Caco-2 (cell line): ENCODE measurements at regions not wholly inside any gene's neighbourhood (a gene's known extent, or its start where the extent isn't known, plus 50 kb on each side); places are given as distances from the start of the nearest gene placed in this dataset.

Source experiments
- BruUV-seq: library from RNA; stranded (reverse); fragments of 400-500 nt; replicated peaks from 2 replicates; lab custom pipeline; 2021; lab: Mats Ljungman, UMichigan
- CTCF ChIA-PET: fragments of 300-600 bp; sonication (Branson Sonifier 250); formaldehyde crosslinking; loops from one replicate; lab custom pipeline; 2022; ENCODE audit warnings: antibody characterized with exemption; lab: Charles Lee
- POLR2A ChIA-PET: fragments of 300-600 bp; sonication (Branson Sonifier 250); formaldehyde crosslinking; loops from one replicate; lab custom pipeline; 2022; ENCODE audit warnings: antibody characterized with exemption; lab: Charles Lee
- DNase-seq, 2 experiments: peaks; one replicate each; pipeline versions ENCODE4 v3.0.0 to v3.0.0-alpha.2; 2020 to 2022
- H3K27me3 ChIP-seq: replicated peaks from 2 replicates; pipeline ENCODE4 v1.6.0; 2011; ENCODE audit warnings: low read length; ENCODE audit not compliant: control insufficient read depth, insufficient read depth
- H3K36me3 ChIP-seq: 2 replicates; pipeline ENCODE4 v1.5.1; 2011; ENCODE audit warnings: low read length; ENCODE audit not compliant: control insufficient read depth, insufficient read depth
- H3K4me1 ChIP-seq: fragments of 250-450 bp; sonication (Bioruptor Pico); 2 replicates; pipeline ENCODE4 v1.5.1; 2020; ENCODE audit warnings: mild to moderate bottlenecking
- H3K4me3 ChIP-seq: 2 replicates; pipeline ENCODE4 v1.5.1; 2011; ENCODE audit warnings: low read depth, mild to moderate bottlenecking, control low read depth, low read length
- H3K9me3 ChIP-seq: fragments of 250-450 bp; sonication (Bioruptor Pico); 2 replicates; pipeline ENCODE4 v1.5.1; 2020; ENCODE audit warnings: mild to moderate bottlenecking, moderate library complexity
- H3K27ac Mint-ChIP-seq: one replicate; pipeline ENCODE4 v1.8.0; 2022; ENCODE audit warnings: mixed read lengths; ENCODE audit not compliant: unreplicated experiment
- H3K27me3 Mint-ChIP-seq: one replicate; pipeline ENCODE4 v1.8.0; 2022; ENCODE audit warnings: mixed read lengths; ENCODE audit not compliant: insufficient read depth, unreplicated experiment
- H3K36me3 Mint-ChIP-seq: one replicate; pipeline ENCODE4 v1.8.0; 2022; ENCODE audit warnings: mild to moderate bottlenecking, mixed read lengths; ENCODE audit not compliant: insufficient read depth, unreplicated experiment
- H3K4me1 Mint-ChIP-seq: one replicate; pipeline ENCODE4 v1.8.0; 2022; ENCODE audit warnings: low read depth, mixed read lengths; ENCODE audit not compliant: unreplicated experiment
- H3K4me3 Mint-ChIP-seq: one replicate; pipeline ENCODE4 v1.8.0; 2022; ENCODE audit warnings: mild to moderate bottlenecking, moderate library complexity, mixed read lengths; ENCODE audit not compliant: unreplicated experiment
- H3K9me3 Mint-ChIP-seq: one replicate; pipeline ENCODE4 v1.8.0; 2022; ENCODE audit warnings: mixed read lengths; ENCODE audit not compliant: unreplicated experiment
- intact Hi-C: fragments of 100-400 bp; cut with micrococcal nuclease; formaldehyde crosslinking; loops from one replicate; pipeline ENCODE4 v1.10.0; 2022; ENCODE audit not compliant: unreplicated experiment
- TF ChIP-seq, protein P1 (sequence below), 2 experiments: fragments of 200-600 bp in 1 of 2; IDR thresholded peaks; 1 replicate in 1 of 2; 2 replicates in 1 of 2; pipeline versions ENCODE4 v1.5.1 to v1.8.0; 2011 to 2022; ENCODE audit warnings: antibody characterized with exemption in 1 of 2, control low read depth in 1 of 2, inconsistent platforms in 1 of 2, low read depth in 1 of 2, low read length in 1 of 2, mild to moderate bottlenecking in 1 of 2, moderate library complexity in 1 of 2; ENCODE audit not compliant: insufficient read depth in 1 of 2, severe bottlenecking in 1 of 2, unreplicated experiment in 1 of 2

GRCh38 chr20:11694467-11694866 lies 223.2 kb upstream of the BTBD3 start:
- ChIA-PET POLR2A (no interaction called here), CTCF (no interaction called here)
- Histone ChIP-seq H3K4me1 (no peaks in the 10 kb centered on the region; the same call in none of the 2 replicates), H3K4me3 (no peak overlapping the region), H3K27me3 (no peaks in the 10 kb centered on the region), H3K36me3 (no peaks in the 10 kb centered on the region), H3K9me3 (no peaks in the 10 kb centered on the region; the same call in 1 of the 2 replicates)
- BruUV-seq, result no TSS peak
- H3K4me1 Mint-ChIP-seq, result no peaks in the 10 kb centered on the region
- DNase-seq, result no peak
- TF ChIP-seq, protein P1, sequence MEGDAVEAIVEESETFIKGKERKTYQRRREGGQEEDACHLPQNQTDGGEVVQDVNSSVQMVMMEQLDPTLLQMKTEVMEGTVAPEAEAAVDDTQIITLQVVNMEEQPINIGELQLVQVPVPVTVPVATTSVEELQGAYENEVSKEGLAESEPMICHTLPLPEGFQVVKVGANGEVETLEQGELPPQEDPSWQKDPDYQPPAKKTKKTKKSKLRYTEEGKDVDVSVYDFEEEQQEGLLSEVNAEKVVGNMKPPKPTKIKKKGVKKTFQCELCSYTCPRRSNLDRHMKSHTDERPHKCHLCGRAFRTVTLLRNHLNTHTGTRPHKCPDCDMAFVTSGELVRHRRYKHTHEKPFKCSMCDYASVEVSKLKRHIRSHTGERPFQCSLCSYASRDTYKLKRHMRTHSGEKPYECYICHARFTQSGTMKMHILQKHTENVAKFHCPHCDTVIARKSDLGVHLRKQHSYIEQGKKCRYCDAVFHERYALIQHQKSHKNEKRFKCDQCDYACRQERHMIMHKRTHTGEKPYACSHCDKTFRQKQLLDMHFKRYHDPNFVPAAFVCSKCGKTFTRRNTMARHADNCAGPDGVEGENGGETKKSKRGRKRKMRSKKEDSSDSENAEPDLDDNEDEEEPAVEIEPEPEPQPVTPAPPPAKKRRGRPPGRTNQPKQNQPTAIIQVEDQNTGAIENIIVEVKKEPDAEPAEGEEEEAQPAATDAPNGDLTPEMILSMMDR (IDR thresholded peaks at IDR 0.05; ENCODE audit: insufficient read depth in 1 of 2, low read depth in 1 of 2, low read length in 1 of 2, severe bottlenecking in 1 of 2, unreplicated experiment in 1 of 2), result no peak
- H3K36me3 Mint-ChIP-seq, result no peaks in the 10 kb centered on the region
- H3K27ac Mint-ChIP-seq, result no peak overlapping the region
- intact Hi-C loops, result no loop called here
- H3K4me3 Mint-ChIP-seq, result no peak overlapping the region
- peaks cover 8% of the 10 kb centered on the region for H3K9me3 Mint-ChIP-seq
- H3K27me3 Mint-ChIP-seq, result peaks cover 3% of the 10 kb centered on the region

- no peaks in the 10 kb centered on the region for H3K36me3 ChIP-seq
- ChIA-PET POLR2A (no interaction called here), CTCF (no interaction called here)
- H3K4me1 ChIP-seq, result no peaks in the 10 kb centered on the region; the same call in none of the 2 replicates
- TF ChIP-seq, protein P1 (IDR thresholded peaks at IDR 0.05; ENCODE audit: insufficient read depth in 1 of 2, low read depth in 1 of 2, low read length in 1 of 2, severe bottlenecking in 1 of 2, unreplicated experiment in 1 of 2), result no peak
- H3K9me3 Mint-ChIP-seq, result no peaks in the 10 kb centered on the region
- H3K36me3 Mint-ChIP-seq, result no peaks in the 10 kb centered on the region
- no peaks in the 10 kb centered on the region for H3K27me3 ChIP-seq
- DNase-seq, result no peak
- H3K4me3 ChIP-seq, result no peak overlapping the region
- no TSS peak for BruUV-seq
- no peaks in the 10 kb centered on the region for H3K4me1 Mint-ChIP-seq
- intact Hi-C loops, result no loop called here
- H3K27ac Mint-ChIP-seq, result no peak overlapping the region
- H3K9me3 ChIP-seq, result no peaks in the 10 kb centered on the region; the same call in 1 of the 2 replicates
- H3K27me3 Mint-ChIP-seq, result no peaks in the 10 kb centered on the region
- no peak overlapping the region for H3K4me3 Mint-ChIP-seq
Measured at GRCh38 chr20:11697055-11697454, 220.6 kb upstream of the BTBD3 start.

DNA sequence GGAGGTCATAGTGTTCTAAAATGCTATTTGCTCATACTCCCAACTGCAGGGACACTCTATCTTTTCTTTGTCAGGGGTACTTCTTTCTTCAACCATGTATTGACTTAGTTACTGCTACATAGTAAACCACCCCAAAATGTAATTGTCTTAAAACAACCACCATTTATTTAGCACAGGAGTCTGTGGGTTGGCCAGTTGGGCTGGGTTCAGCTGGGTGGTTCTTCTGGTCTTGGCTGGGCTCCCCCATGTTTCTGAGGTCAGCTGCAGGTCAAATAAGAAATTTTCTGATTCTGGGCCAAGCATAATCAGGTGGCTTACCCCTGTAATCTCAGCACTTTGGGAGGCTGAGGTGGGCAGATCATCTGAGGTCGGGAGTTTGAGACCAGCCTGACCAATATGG lies 220.0 kb upstream of the BTBD3 start:
- Mint-ChIP-seq H3K4me3 (no peak overlapping the region), H3K4me1 (no peaks in the 10 kb centered on the region), H3K27me3 (no peaks in the 10 kb centered on the region), H3K9me3 (no peaks in the 10 kb centered on the region), H3K27ac (no peak overlapping the region), H3K36me3 (no peaks in the 10 kb centered on the region)
- H3K4me1 ChIP-seq, result no peaks in the 10 kb centered on the region; the same call in none of the 2 replicates
- H3K36me3 ChIP-seq, result no peaks in the 10 kb centered on the region
- H3K9me3 ChIP-seq, result no peaks in the 10 kb centered on the region; the same call in 1 of the 2 replicates
- intact Hi-C loops, result no loop called here
- TF ChIP-seq, protein P1 (IDR thresholded peaks at IDR 0.05; ENCODE audit: insufficient read depth in 1 of 2, low read depth in 1 of 2, low read length in 1 of 2, severe bottlenecking in 1 of 2, unreplicated experiment in 1 of 2), result no peak
- no TSS peak for BruUV-seq
- no peak overlapping the region for H3K4me3 ChIP-seq
- ChIA-PET CTCF (no interaction called here), POLR2A (no interaction called here)
- no peak for DNase-seq
- H3K27me3 ChIP-seq, result no peaks in the 10 kb centered on the region
